HepG2 (cell line): ENCODE measurements at regions not wholly inside any gene's neighbourhood (a gene's known extent, or its start where the extent isn't known, plus 50 kb on each side); places are given as distances from the start of the nearest gene placed in this dataset.

Source experiments
- ATAC-seq: fragments of 200-7000 bp; cut with Tn5 transposase; 3 replicates; pipeline ENCODE4 v1.9.1; 2020; ENCODE audit warnings: mild to moderate bottlenecking, moderate library complexity
- BruUV-seq: library from RNA; stranded (reverse); fragments of 400-500 nt; replicated peaks from 2 replicates; lab custom pipeline; 2021; lab: Mats Ljungman, UMichigan
- CTCF ChIA-PET: fragments of 300-600 bp; formaldehyde crosslinking; extraction: SDS; loops from one replicate; lab custom pipeline; 2021; ENCODE audit warnings: low total read pairs, inconsistent platforms, low intra/inter-chr PET ratio; lab: Yijun Ruan, JAX
- POLR2A ChIA-PET: fragments of 350-600 bp; sonication (Branson Sonifier 250); formaldehyde crosslinking; loops from one replicate; lab custom pipeline; 2020; ENCODE audit warnings: antibody characterized with exemption, inconsistent platforms; lab: Yijun Ruan, JAX
- DNase-seq: peaks from one replicate; pipeline ENCODE4 v3.0.0-alpha.2; 2015; ENCODE audit warnings: low spot score
- FAIRE-seq: peaks from 3 replicates; lab custom pipeline; 2011; peaks lifted over from hg19 to GRCh38; lab: Jason Lieb, UNC
- H2AFZ ChIP-seq: one replicate; pipeline ENCODE4 v1.6.1; 2011; ENCODE audit warnings: low read length, inconsistent platforms
- H3K27ac ChIP-seq: fragments of 300-600 bp; 3 replicates; pipeline ENCODE4 v1.8.0; 2011; ENCODE audit warnings: mixed run types, mild to moderate bottlenecking, mixed read lengths, low read length, inconsistent platforms; ENCODE audit not compliant: insufficient read depth; ENCODE audit errors: extremely low read length
- H3K27me3 ChIP-seq, 2 experiments: fragments of 200-600 bp in 1 of 2; 2 replicates in 1 of 2; 3 replicates in 1 of 2; pipeline versions ENCODE4 v1.6.0 to v1.8.0; 2011; ENCODE audit warnings: low read length in 2 of 2, mild to moderate bottlenecking in 2 of 2, moderate library complexity in 2 of 2, inconsistent platforms in 1 of 2; ENCODE audit not compliant: insufficient read depth in 2 of 2, control insufficient read depth in 1 of 2
- H3K36me3 ChIP-seq, 2 experiments: fragments of 200-600 bp in 1 of 2; replicated peaks in 1 of 2; 2 replicates in 1 of 2; 3 replicates in 1 of 2; pipeline versions ENCODE4 v1.5.1 to v1.8.0; 2011; ENCODE audit warnings: low read length in 2 of 2, inconsistent platforms in 1 of 2; ENCODE audit not compliant: insufficient read depth in 2 of 2, control insufficient read depth in 1 of 2
- H3K4me1 ChIP-seq: 2 replicates; pipeline ENCODE4 v1.5.1; 2012; ENCODE audit warnings: low read length, inconsistent platforms; ENCODE audit not compliant: insufficient read depth
- H3K4me2 ChIP-seq: 2 replicates; pipeline ENCODE4 v1.6.0; 2011; ENCODE audit warnings: low read depth, low read length, inconsistent platforms
- H3K4me3 ChIP-seq, 3 experiments: fragments of 200-600 bp in 1 of 3; sonication (generic), shearing (Covaris generic) in 1 of 3; replicated peaks in 1 of 3; 2 replicates each; pipeline ENCODE4 v1.5.1; 2011 to 2016; ENCODE audit warnings: low read length in 3 of 3, inconsistent platforms in 2 of 3, low read depth in 2 of 3, mild to moderate bottlenecking in 2 of 3, control low read depth in 1 of 3, mixed read lengths in 1 of 3; ENCODE audit not compliant: insufficient read depth in 1 of 3
- H3K79me2 ChIP-seq: one replicate; pipeline ENCODE4 v1.6.1; 2011; ENCODE audit warnings: low read length, inconsistent platforms; ENCODE audit not compliant: insufficient read depth
- H3K9ac ChIP-seq: 2 replicates; pipeline ENCODE4 v1.6.0; 2011; ENCODE audit warnings: mild to moderate bottlenecking, low read depth, low read length, inconsistent platforms; ENCODE audit not compliant: insufficient read depth
- H3K9me3 ChIP-seq: 2 replicates; pipeline ENCODE4 v1.5.1; 2012; ENCODE audit warnings: mild to moderate bottlenecking, low read length
- H4K20me1 ChIP-seq: 2 replicates; pipeline ENCODE4 v1.6.0; 2011; ENCODE audit warnings: inconsistent platforms, mild to moderate bottlenecking, low read length, moderate library complexity; ENCODE audit not compliant: insufficient read depth
- FLYWCH1 ChIP-seq: sonication (generic); formaldehyde crosslinking; IDR thresholded peaks from 2 replicates; pipeline ENCODE4 v1.8.1; 2023; ENCODE audit warnings: mild to moderate bottlenecking, missing genetic modification reagents
- JUNB ChIP-seq: sonication (generic); formaldehyde crosslinking; IDR thresholded peaks from 2 replicates; pipeline ENCODE4 v1.8.0; 2022; ENCODE audit warnings: missing genetic modification reagents, mild to moderate bottlenecking, borderline replicate concordance
- SCMH1 ChIP-seq: sonication (generic); formaldehyde crosslinking; IDR thresholded peaks from 2 replicates; pipeline ENCODE4 v1.9.0; 2021; ENCODE audit warnings: missing genetic modification reagents, mild to moderate bottlenecking, borderline replicate concordance
- SKIL ChIP-seq: sonication (generic); formaldehyde crosslinking; IDR thresholded peaks from 2 replicates; pipeline ENCODE4 v1.8.0; 2022; ENCODE audit warnings: missing genetic modification reagents, mild to moderate bottlenecking, moderate library complexity, borderline replicate concordance
- STAG1 ChIP-seq: sonication (generic); formaldehyde crosslinking; IDR thresholded peaks from 2 replicates; pipeline ENCODE4 v1.4.0; 2020; ENCODE audit warnings: missing genetic modification reagents
- XBP1 ChIP-seq: sonication (generic); formaldehyde crosslinking; IDR thresholded peaks from 2 replicates; pipeline ENCODE4 v1.5.0; 2020; ENCODE audit warnings: missing genetic modification reagents
- ZBTB42 ChIP-seq: sonication (generic); formaldehyde crosslinking; IDR thresholded peaks from 2 replicates; pipeline ENCODE4 v1.5.0; 2020; ENCODE audit warnings: mild to moderate bottlenecking, missing genetic modification reagents
- ZNF275 ChIP-seq: sonication (generic); formaldehyde crosslinking; IDR thresholded peaks from 2 replicates; pipeline ENCODE4 v1.8.0; 2022; ENCODE audit warnings: missing genetic modification reagents, mild to moderate bottlenecking, inconsistent platforms, borderline replicate concordance
- ZNF597 ChIP-seq: sonication (generic); formaldehyde crosslinking; IDR thresholded peaks from 2 replicates; pipeline ENCODE4 v1.5.0; 2020; ENCODE audit warnings: missing genetic modification reagents
- ZSCAN22 ChIP-seq: sonication (generic); formaldehyde crosslinking; IDR thresholded peaks from 2 replicates; pipeline ENCODE4 v1.4.0; 2020; ENCODE audit warnings: mild to moderate bottlenecking, missing genetic modification reagents
- WGBS: methylation state at CpG from one replicate; pipeline ENCODE4 v1.1.6; 2017; ENCODE audit warnings: low lambda C conversion rate; 5-methylcytosine and 5-hydroxymethylcytosine counted together
- in situ Hi-C: cut with HindIII; loops from 2 replicates; pipeline ENCODE4 v1.10.0; 2017; ENCODE audit warnings: low pct_unique_long_range_greater_than_20kb; ENCODE audit not compliant: extremely low pct_ligation_motif_present
- intact Hi-C: fragments of 100-400 bp; cut with micrococcal nuclease; formaldehyde crosslinking; loops from one replicate; pipeline ENCODE4 v1.10.0; 2022; ENCODE audit not compliant: unreplicated experiment

GRCh38 chr13:54945973-54946372, 1917.4 kb downstream of the OLFM4 start:
- in situ Hi-C loops = no loop called here
- no peak overlapping the region for H3K4me3 ChIP-seq
- DNase-seq (no peak), FAIRE-seq (no peak), ATAC-seq (no peak)
- H4K20me1 ChIP-seq = no peaks in the 10 kb centered on the region
- no peak overlapping the region for H2AFZ ChIP-seq
- no peak overlapping the region for H3K9ac ChIP-seq
- CTCF ChIA-PET = no interaction called here
- no peaks in the 10 kb centered on the region for H3K27me3 ChIP-seq
- 0% methylated on average over 1 of the region's 1 CpG for WGBS
- no peaks in the 10 kb centered on the region for H3K36me3 ChIP-seq
- no peaks in the 10 kb centered on the region for H3K4me1 ChIP-seq
- H3K4me2 ChIP-seq = no peak overlapping the region
- H3K27ac ChIP-seq = no peak overlapping the region
- H3K9me3 ChIP-seq = peaks cover 54% of the 10 kb centered on the region
- BruUV-seq = no TSS peak
- intact Hi-C loops = no loop called here
- POLR2A ChIA-PET = no interaction called here
- no peaks in the 10 kb centered on the region for H3K79me2 ChIP-seq
- TF ChIP-seq SKIL (CRISPR knock-in tag) = no peak
- TF ChIP-seq ZNF275 (CRISPR knock-in tag) = no peak
- TF ChIP-seq, all 625 proteins: peak for 0

- in situ Hi-C loops = no loop called here
- Histone ChIP-seq H3K36me3 (no peaks in the 10 kb centered on the region), H2AFZ (no peak overlapping the region), H3K4me3 (no peak overlapping the region), H3K9ac (no peak overlapping the region), H3K27me3 (no peaks in the 10 kb centered on the region), H3K4me2 (no peak overlapping the region), H3K27ac (no peak overlapping the region), H3K4me1 (no peaks in the 10 kb centered on the region), H3K9me3 (peaks cover 57% of the 10 kb centered on the region), H3K79me2 (no peaks in the 10 kb centered on the region), H4K20me1 (no peaks in the 10 kb centered on the region)
- WGBS = 1% methylated on average over 4 of the region's 4 CpGs
- TF ChIP-seq STAG1 (CRISPR knock-in tag) (no peak), FLYWCH1 (CRISPR knock-in tag) (no peak), ZSCAN22 (CRISPR knock-in tag) (no peak), SCMH1 (CRISPR knock-in tag) (no peak), XBP1 (no peak), ZNF597 (CRISPR knock-in tag) (no peak), ZBTB42 (no peak), JUNB (CRISPR knock-in tag) (no peak)
- intact Hi-C loops = no loop called here
- FAIRE-seq (no peak), DNase-seq (no peak), ATAC-seq (no peak)
- no TSS peak for BruUV-seq
- CTCF ChIA-PET = no interaction called here
- POLR2A ChIA-PET = no interaction called here
Measured at GRCh38 chr13:54949735-54950134, 1921.1 kb downstream of the OLFM4 start.
